HG03108 (cell line): ENCODE measurements at regions not wholly inside any gene's neighbourhood (a gene's known extent, or its start where the extent isn't known, plus 50 kb on each side); places are given as distances from the start of the nearest gene placed in this dataset.

ENCODE experiments used
- ATAC-seq: cut with Tn5 transposase; IDR thresholded peaks from one replicate; pipeline ENCODE4 v1.9.1; 2021; ENCODE audit warnings: moderate library complexity; ENCODE audit not compliant: unreplicated experiment

GRCh38 chr15:69962561-69962960 lies 135.2 kb downstream of the TLE3 start:
- ATAC-seq = no peak

DNA sequence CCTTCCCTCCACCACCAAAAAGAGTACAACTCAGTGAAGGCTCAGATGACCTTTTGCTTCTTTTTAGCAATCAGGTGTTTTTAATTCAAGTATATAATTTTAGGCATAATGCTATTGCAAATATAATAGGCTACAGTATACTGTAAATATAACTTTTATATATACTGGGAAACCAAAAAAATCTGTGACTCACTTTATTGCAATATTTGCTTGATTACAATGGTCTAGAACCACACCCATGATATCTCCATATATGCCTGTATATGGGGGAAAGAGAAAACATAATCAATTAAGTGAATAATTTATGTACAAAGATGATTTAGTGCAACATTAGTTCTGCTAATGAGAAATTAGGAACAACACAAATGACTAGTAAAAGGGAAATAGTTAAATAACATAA lies 134.3 kb downstream of the TLE3 start:
- no peak for ATAC-seq

GRCh38 chr15:69971771-69972170 lies 125.9 kb downstream of the TLE3 start:
- ATAC-seq = no peak

DNA sequence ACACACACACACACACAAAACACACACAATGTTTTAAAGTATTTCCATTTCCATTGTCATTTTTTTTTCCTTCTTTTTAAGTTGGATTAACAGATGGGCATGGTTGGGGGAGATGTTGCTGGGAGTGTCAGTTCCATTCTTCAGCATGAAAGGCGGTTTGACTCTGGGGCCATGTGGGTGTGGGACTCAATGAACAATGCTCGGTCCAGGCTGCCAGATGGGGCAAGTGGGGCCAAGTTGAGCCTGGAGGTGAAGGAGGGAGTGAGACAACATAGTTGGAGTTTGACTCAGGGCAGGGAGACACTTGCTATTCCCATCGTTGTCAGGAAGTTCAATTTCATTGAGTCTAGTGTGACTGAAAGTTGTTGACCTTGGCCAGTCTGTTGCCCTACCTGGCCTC lies 125.3 kb downstream of the TLE3 start:
- no peak for ATAC-seq

- ATAC-seq = no peak
These were observed 124.5 kb downstream of the TLE3 start for GRCh38 chr15:69973102-69973714.

DNA sequence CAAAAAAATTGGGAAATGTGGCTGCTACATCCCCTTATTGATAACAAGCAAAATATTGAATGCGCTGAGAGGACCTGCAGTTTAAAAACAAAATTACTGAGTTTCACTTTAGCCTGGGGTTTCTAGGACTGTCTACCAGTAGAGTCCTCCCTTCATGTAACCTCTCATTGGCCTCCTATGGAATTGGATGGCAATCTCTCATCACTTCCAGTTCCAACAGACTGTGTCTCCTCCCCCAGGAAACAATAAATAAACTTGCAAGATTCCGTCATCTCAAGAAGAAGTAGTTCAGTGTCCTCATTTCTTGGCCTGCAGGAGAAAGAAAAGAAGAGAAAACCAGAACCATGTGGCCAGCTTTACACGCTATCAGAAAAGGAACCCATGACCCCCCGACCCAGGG lies 123.8 kb downstream of the TLE3 start:
- no peak for ATAC-seq

DNA sequence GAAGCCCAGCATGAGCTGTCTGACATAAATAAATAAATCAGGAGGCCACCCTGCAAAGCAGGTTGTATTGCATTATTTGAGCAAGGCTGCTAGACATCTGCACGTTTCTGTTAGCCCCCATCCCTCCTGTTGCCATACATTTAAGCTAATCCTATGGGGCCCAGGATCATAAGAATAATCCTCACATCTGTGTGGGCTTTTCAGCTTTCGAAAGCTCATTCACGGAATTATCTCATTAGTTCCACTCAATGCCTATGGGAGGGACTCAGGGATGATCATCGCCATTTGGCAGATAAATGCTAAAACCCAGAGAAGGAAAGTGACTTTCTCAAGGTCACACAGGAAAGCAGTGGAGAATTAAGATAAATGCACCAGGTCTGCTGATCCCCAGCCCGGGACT lies 123.4 kb downstream of the TLE3 start:
- no peak for ATAC-seq

- no peak for ATAC-seq
These were observed 121.2 kb downstream of the TLE3 start for GRCh38 chr15:69976366-69976994.

GRCh38 chr15:69978603-69979002 lies 119.1 kb downstream of the TLE3 start:
- ATAC-seq = no peak

DNA sequence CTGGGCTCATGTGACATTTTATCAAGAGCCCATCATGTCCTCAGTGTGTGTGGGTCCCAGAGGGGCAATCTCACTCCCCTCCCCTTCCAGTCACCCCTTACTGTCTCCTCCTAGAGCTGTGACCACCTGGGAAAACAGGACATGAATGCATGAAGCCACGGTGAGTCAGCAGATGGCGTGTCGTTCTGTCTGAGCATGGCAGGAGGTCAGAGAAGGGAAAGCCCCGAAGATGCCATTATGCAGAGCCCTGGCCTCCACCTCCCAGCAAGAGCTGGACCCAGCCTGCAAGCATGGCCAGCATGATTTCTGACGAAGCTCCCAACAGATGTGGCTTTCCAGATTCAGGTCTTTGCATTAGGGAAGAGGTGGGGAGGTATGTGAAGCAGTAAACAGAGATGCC lies 118.5 kb downstream of the TLE3 start:
- peak; percentile 34 for ATAC-seq

- peak; percentile 85 for ATAC-seq
These were observed 117.9 kb downstream of the TLE3 start for GRCh38 chr15:69979783-69980182.

- no peak for ATAC-seq
These were observed 117.2 kb downstream of the TLE3 start for GRCh38 chr15:69980341-69981059.

- no peak for ATAC-seq
These were observed 115.7 kb downstream of the TLE3 start for GRCh38 chr15:69982037-69982436.

DNA sequence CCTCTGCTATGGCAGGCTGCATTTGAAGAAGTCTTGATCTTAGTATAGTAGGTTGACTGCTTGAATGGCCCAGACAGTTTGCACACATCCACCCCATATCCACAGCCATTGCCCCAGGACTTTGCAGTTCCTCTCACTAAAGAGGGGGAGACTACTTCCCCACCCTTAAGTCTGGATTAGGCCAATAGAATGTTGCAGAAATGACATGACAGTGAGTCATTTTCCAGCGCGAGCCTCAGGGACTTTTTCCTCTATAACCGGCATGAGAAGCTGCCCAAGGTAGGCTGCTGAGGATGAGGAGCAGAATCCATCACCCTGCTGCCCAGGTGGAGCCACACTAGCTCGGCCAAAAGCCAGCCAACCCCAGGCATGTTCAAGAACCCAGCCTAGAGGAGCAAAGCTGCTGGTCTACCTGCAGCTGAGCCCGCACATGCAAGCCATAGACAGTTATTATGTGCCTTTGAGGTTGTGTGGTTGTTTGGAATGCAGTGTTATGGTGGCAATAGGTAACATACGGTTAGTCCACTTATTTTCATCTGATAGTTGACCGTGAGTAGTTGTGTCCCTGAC lies 113.9 kb downstream of the TLE3 start:
- ATAC-seq = no peak

DNA sequence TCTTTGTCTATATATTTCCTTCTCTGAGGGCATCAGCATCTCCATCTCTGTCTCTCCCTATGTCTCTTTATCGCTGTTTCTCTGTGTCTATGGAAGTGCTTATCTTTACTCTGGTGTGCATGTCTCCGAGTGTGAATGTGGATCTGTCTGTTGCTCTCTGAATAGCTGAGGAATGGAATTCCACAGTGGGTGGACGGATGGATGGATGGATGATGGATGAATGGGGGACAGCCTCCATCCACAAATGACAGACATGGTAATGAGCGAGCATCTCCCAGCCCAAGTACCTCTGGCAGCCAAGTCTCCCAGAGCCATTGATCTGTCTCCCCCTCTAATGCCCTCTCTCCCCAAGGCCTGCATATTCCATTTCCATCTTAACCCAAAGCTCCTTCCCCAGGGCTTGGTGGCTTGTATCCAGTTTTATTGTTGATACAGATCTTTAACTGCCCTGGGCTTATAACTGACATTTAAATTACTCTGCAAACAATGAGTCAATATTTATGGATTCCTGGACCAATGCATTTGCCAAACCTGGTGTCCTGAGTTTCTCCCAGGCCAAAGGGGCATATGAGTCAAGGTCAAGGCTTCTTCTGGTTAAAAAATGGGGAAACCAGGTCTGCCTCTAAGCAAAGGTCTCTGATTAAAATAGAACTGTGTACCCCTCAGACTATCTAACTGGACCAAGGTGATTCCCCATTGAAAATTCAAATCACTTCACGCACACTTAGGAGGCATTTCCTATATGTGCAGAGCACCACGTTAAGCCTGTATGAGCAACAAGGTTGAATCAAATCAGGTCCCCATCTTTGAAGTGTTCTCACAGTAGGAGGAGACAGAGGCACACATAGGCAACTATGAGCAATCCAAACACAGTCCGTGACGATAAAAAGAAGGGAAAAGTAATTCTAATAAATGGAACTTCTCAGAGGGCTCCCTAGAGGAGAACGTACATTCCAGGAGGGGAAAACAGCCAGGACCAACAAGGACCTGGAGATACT lies 109.9 kb downstream of the TLE3 start:
- no peak for ATAC-seq

DNA sequence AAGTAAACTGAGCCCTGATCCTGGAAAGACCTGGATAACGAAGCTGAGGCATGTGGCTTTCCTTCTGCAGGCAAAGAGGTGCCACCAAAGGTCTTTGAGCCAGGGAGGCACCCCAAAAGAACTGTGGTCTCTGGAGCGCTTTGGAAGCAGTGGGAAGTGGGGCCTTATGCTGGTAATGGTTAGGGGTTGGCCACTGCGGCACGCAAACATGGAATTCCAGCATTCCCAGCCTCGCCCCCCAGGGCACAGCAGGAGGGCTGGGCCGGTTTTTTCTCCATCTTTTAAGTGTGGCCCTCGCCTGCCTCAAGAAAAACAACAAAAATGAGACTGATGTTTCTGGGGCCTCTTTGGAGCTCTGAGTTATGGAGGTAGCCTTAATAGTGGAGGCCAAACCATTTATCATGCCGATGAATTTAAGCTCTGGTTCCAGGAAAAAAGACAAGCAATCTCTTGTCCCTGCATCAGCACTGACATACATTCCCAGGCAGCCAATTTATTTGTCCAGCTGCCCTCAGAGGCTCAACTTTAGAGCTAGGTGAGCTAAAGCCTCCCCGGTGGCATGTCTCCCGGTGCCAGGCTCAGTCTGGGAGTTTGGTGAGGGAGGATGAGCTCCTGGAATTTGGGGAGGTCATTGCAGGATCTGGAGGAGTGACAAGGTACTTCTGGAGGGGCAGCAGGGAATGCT lies 109.0 kb downstream of the TLE3 start:
- ATAC-seq = no peak

- ATAC-seq = no peak
These were observed 106.9 kb downstream of the TLE3 start for GRCh38 chr15:69990566-69991421.

DNA sequence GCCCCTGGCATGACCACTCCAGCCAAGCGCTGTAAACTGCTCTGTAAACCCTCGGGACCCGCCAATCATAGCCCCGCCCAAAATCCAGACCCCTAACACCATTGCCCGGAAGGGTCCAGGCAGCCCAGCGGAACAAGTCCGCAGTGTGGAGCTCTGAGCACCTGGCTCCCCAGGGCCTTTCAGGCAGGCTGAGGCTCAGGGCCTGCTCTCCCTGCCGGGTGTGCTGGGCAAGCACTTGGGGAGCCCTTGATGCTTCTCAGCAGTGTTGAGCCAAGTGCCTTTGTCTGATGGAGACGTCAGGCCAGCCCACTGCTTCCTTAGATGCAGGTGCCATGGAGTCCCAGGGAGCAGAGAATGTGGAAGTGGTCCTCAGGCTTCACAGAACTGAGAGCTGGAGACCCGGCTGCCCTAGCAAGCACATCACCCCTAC lies 106.2 kb downstream of the TLE3 start:
- ATAC-seq = no peak

DNA sequence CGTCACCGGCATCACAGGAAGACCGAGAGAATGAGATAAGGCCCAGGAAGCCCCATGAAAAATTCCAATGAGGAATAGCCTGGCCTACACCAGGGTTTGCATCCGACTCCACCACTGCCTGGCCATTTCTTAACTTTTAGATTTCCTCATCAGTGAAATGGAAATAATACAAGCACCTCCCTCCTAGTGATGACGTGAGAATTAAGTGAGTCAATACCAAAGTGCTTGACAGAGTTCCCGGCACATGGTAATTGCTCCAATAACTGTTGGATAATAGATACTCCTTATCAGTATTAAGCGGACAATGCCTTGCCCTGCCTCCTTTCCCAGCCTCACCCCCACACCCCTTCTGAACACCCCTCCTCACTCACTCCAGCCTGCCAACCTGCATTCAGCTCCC lies 105.4 kb downstream of the TLE3 start:
- no peak for ATAC-seq
